ENCODE measurements at regions not wholly inside any gene's neighbourhood (a gene's known extent, or its start where the extent isn't known, plus 50 kb on each side); places are given as distances from the start of the nearest gene placed in this dataset.

DNA sequence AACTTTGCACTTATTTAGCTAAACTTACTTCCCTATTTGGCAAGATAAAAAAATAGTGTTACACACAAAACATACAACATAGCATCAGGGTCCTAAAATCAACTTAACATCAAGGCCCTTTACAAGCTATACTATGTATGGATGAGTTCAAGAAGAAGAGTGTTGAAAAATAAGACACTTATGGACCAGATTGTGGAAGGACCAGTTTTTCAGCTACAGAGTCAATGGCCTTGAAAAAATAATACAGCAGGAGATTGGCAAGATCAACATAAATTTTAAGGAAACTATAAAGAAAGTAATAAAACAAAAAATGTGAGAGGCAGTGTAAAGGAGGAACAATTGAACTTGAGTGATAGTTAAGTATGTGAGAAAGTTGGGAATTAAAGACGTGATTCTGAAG lies 66.3 kb upstream of the BBX start:
- Histone ChIP-seq H3K27me3 (ENCODE audit: control insufficient read depth in 2 of 2, insufficient read depth in 2 of 2, low read length in 2 of 2) (peaks cover 0 to 4% of the 10 kb centered on the region in 2 experiments), H3K27ac (ENCODE audit: insufficient read depth, low read depth, low read length) (no peak overlapping the region), H2AFZ (ENCODE audit: low read depth, low read length) (no peak overlapping the region), H4K20me1 (replicated peaks; ENCODE audit: control insufficient read depth, extremely low read depth, insufficient read depth, low read length) (no peaks in the 10 kb centered on the region), H3K9me3 (replicated peaks; ENCODE audit: control insufficient read depth, insufficient read depth, low read length) (no peaks in the 10 kb centered on the region), H3K4me1 (ENCODE audit: control insufficient read depth, extremely low read depth, insufficient read depth, low read length) (no peaks in the 10 kb centered on the region), H3K9ac (replicated peaks; ENCODE audit: extremely low read depth, insufficient read depth, low read length) (no peak overlapping the region), H3K9me1 (replicated peaks; ENCODE audit: control insufficient read depth, extremely low read depth, insufficient read depth, low read length) (no peaks in the 10 kb centered on the region), H3K36me3 (ENCODE audit: control insufficient read depth in 2 of 2, extremely low read depth in 1 of 2, insufficient read depth in 2 of 2, low read length in 2 of 2) (no peaks in the 10 kb centered on the region), H3K4me2 (ENCODE audit: insufficient read depth, low read length) (no peak overlapping the region), H3K4me3 (replicated peaks in 1 of 3; ENCODE audit: insufficient read depth in 1 of 3, low read depth in 1 of 3, low read length in 3 of 3) (no peak overlapping the region), H3K79me2 (ENCODE audit: control insufficient read depth, insufficient read depth, low read length) (no peaks in the 10 kb centered on the region)
- dilution Hi-C loops (cut with MboI; ENCODE audit: extremely low pct_ligation_motif_present, low sequenced_read_pairs), result no loop called here
- BruUV-seq (replicated peaks), result no TSS peak
- no peak for TF ChIP-seq POLR2AphosphoS5 (IDR thresholded peaks at IDR 0.05; ENCODE audit: insufficient read depth, low read depth, low read length)
- no peak for TF ChIP-seq GATA2 (IDR thresholded peaks at IDR 0.05; ENCODE audit: insufficient read depth, insufficient read length, low read depth, low read length)
- no peak for TF ChIP-seq CTCF (IDR thresholded peaks at IDR 0.05; ENCODE audit: extremely low read depth in 1 of 2, insufficient read depth in 1 of 2, low read depth in 1 of 2, low read length in 2 of 2)
- no peak for TF ChIP-seq FOS (IDR thresholded peaks at IDR 0.05; ENCODE audit: borderline replicate concordance, insufficient read depth, low read length)
- no peak for TF ChIP-seq MYC (IDR thresholded peaks at IDR 0.05; ENCODE audit: low read depth, low read length)
- DNase-seq (ENCODE audit: low read depth, low spot score) (no peak), FAIRE-seq (no peak)
- intact Hi-C loops (cut with micrococcal nuclease), result no loop called here
- CTCF ChIA-PET, result interaction anchor here (0.7 kb wide), 1 partner anchor 1206 kb away, joined by 3 read pairs; no protein-coding TSS in a partner anchor
- POLR2A ChIA-PET, result no interaction called here

GRCh38 chr3:107458871-107459270 lies 63.9 kb upstream of the BBX start:
- Histone ChIP-seq H3K9me3 (replicated peaks; ENCODE audit: control insufficient read depth, insufficient read depth, low read length) (no peaks in the 10 kb centered on the region), H3K79me2 (ENCODE audit: control insufficient read depth, insufficient read depth, low read length) (no peaks in the 10 kb centered on the region), H3K4me1 (ENCODE audit: control insufficient read depth, extremely low read depth, insufficient read depth, low read length) (no peaks in the 10 kb centered on the region), H3K27me3 (ENCODE audit: control insufficient read depth in 2 of 2, insufficient read depth in 2 of 2, low read length in 2 of 2) (peaks cover 0 to 4% of the 10 kb centered on the region in 2 experiments), H3K4me3 (replicated peaks in 1 of 3; ENCODE audit: insufficient read depth in 1 of 3, low read depth in 1 of 3, low read length in 3 of 3) (no peak overlapping the region), H3K4me2 (ENCODE audit: insufficient read depth, low read length) (no peak overlapping the region), H3K27ac (ENCODE audit: insufficient read depth, low read depth, low read length) (no peak overlapping the region), H2AFZ (ENCODE audit: low read depth, low read length) (no peak overlapping the region), H3K9ac (replicated peaks; ENCODE audit: extremely low read depth, insufficient read depth, low read length) (no peak overlapping the region), H4K20me1 (replicated peaks; ENCODE audit: control insufficient read depth, extremely low read depth, insufficient read depth, low read length) (no peaks in the 10 kb centered on the region), H3K36me3 (ENCODE audit: control insufficient read depth in 2 of 2, extremely low read depth in 1 of 2, insufficient read depth in 2 of 2, low read length in 2 of 2) (no peaks in the 10 kb centered on the region), H3K9me1 (replicated peaks; ENCODE audit: control insufficient read depth, extremely low read depth, insufficient read depth, low read length) (no peaks in the 10 kb centered on the region)
- DNase-seq (ENCODE audit: low read depth, low spot score), result no peak
- ChIA-PET CTCF (interaction anchor here (0.9 to 2.5 kb wide), 2 partner anchors 21 to 30 kb away, joined by 3 to 9 read pairs; no protein-coding TSS in a partner anchor), POLR2A (no interaction called here)
- dilution Hi-C loops (cut with MboI; ENCODE audit: extremely low pct_ligation_motif_present, low sequenced_read_pairs), result no loop called here
- intact Hi-C loops (cut with micrococcal nuclease), result no loop called here
- TF ChIP-seq MAX (IDR thresholded peaks at IDR 0.05; ENCODE audit: insufficient read depth, insufficient read length) (no peak), POLR2A (IDR thresholded peaks at IDR 0.05; ENCODE audit: low read depth, low read length) (no peak), EZH2 (IDR thresholded peaks at IDR 0.05; ENCODE audit: borderline replicate concordance, low read depth, low read length, severe bottlenecking) (no peak), CTCF (IDR thresholded peaks at IDR 0.05; ENCODE audit: extremely low read depth in 1 of 2, insufficient read depth in 1 of 2, low read depth in 1 of 2, low read length in 2 of 2) (no peak), GATA2 (IDR thresholded peaks at IDR 0.05; ENCODE audit: insufficient read depth, insufficient read length, low read depth, low read length) (no peak), FOS (IDR thresholded peaks at IDR 0.05; ENCODE audit: borderline replicate concordance, insufficient read depth, low read length) (no peak), MYC (IDR thresholded peaks at IDR 0.05; ENCODE audit: low read depth, low read length) (no peak)
- no peak for FAIRE-seq
- BruUV-seq (replicated peaks), result no TSS peak

All from endothelial cell of umbilical vein (primary cell).